HAP-1 (cell line): ENCODE measurements at regions not wholly inside any gene's neighbourhood (a gene's known extent, or its start where the extent isn't known, plus 50 kb on each side); places are given as distances from the start of the nearest gene placed in this dataset.

Experiments
- DNase-seq, 2 experiments: peaks; one replicate each; pipeline ENCODE4 v3.0.0-alpha.2; 2016 to 2020; ENCODE audit warnings: low spot score in 2 of 2
- H3K27me3 ChIP-seq: fragments of 250-450 bp; sonication (Bioruptor Pico); 2 replicates; pipeline ENCODE4 v1.5.1; 2020; ENCODE audit warnings: low read depth, mild to moderate bottlenecking, moderate library complexity
- H3K36me3 ChIP-seq: fragments of 250-450 bp; sonication (Bioruptor Pico); replicated peaks from 2 replicates; pipeline ENCODE4 v1.5.1; 2020; ENCODE audit warnings: mild to moderate bottlenecking
- H3K4me1 ChIP-seq: fragments of 250-450 bp; sonication (Bioruptor Pico); 2 replicates; pipeline ENCODE4 v1.5.1; 2020; ENCODE audit warnings: mild to moderate bottlenecking
- H3K4me3 ChIP-seq: fragments of 250-450 bp; sonication (Bioruptor Pico); 2 replicates; pipeline ENCODE4 v1.5.1; 2020; ENCODE audit warnings: mild to moderate bottlenecking, moderate library complexity
- H3K9me3 ChIP-seq: fragments of 250-450 bp; sonication (Bioruptor Pico); 2 replicates; pipeline ENCODE4 v1.5.1; 2020; ENCODE audit warnings: mild to moderate bottlenecking, moderate library complexity
- in situ Hi-C: fragments of 300-500 bp; cut with MboI; formaldehyde crosslinking; loops from 3 replicates; pipeline ENCODE4 v1.14.3; 2020; ENCODE audit warnings: low sequenced_read_pairs, inconsistent platforms, mixed read lengths

GRCh38 chr6:44672086-44672485 lies 284.6 kb downstream of the CDC5L start:
- Histone ChIP-seq H3K9me3 (no peaks in the 10 kb centered on the region), H3K4me3 (no peak overlapping the region), H3K36me3 (no peaks in the 10 kb centered on the region), H3K27me3 (no peaks in the 10 kb centered on the region), H3K4me1 (peaks cover 7% of the 10 kb centered on the region; the same call in 1 of the 2 replicates)
- DNase-seq: no peak
- in situ Hi-C loops: loop anchor here (25.0 kb wide), 1 partner anchor 740 kb away; no protein-coding TSS in a partner anchor

GRCh38 chr6:44672841-44673240 lies 285.3 kb downstream of the CDC5L start:
- Histone ChIP-seq H3K27me3 (no peaks in the 10 kb centered on the region), H3K4me3 (no peak overlapping the region), H3K4me1 (no peaks in the 10 kb centered on the region), H3K9me3 (no peaks in the 10 kb centered on the region), H3K36me3 (no peaks in the 10 kb centered on the region)
- no peak for DNase-seq
- in situ Hi-C loops: loop anchor here (25.0 kb wide), 1 partner anchor 739 kb away; no protein-coding TSS in a partner anchor

GRCh38 chr6:44674226-44675155 lies 287.0 kb downstream of the CDC5L start:
- Histone ChIP-seq H3K4me3 (no peak overlapping the region), H3K36me3 (no peaks in the 10 kb centered on the region), H3K9me3 (no peaks in the 10 kb centered on the region), H3K27me3 (no peaks in the 10 kb centered on the region), H3K4me1 (no peaks in the 10 kb centered on the region)
- no peak for DNase-seq
- in situ Hi-C loops: loop anchor here (25.0 kb wide), 1 partner anchor 738 kb away; no protein-coding TSS in a partner anchor

GRCh38 chr6:44675449-44675848 lies 287.9 kb downstream of the CDC5L start:
- in situ Hi-C loops: no loop called here
- Histone ChIP-seq H3K27me3 (no peaks in the 10 kb centered on the region), H3K9me3 (no peaks in the 10 kb centered on the region), H3K4me1 (no peaks in the 10 kb centered on the region), H3K36me3 (no peaks in the 10 kb centered on the region), H3K4me3 (no peak overlapping the region)
- DNase-seq: no peak

- Histone ChIP-seq H3K4me3 (no peak overlapping the region), H3K27me3 (no peaks in the 10 kb centered on the region), H3K4me1 (no peaks in the 10 kb centered on the region), H3K36me3 (no peaks in the 10 kb centered on the region), H3K9me3 (no peaks in the 10 kb centered on the region)
- in situ Hi-C loops: no loop called here
- DNase-seq: no peak
Measured at GRCh38 chr6:44676246-44676790, 288.8 kb downstream of the CDC5L start.

- no peak for DNase-seq
- H3K4me1 ChIP-seq: no peaks in the 10 kb centered on the region
- H3K36me3 ChIP-seq: no peaks in the 10 kb centered on the region
- no peak overlapping the region for H3K4me3 ChIP-seq
- H3K27me3 ChIP-seq: no peaks in the 10 kb centered on the region
- in situ Hi-C loops: no loop called here
- H3K9me3 ChIP-seq: no peaks in the 10 kb centered on the region
Measured at GRCh38 chr6:44676826-44677433, 289.4 kb downstream of the CDC5L start.

- DNase-seq: no peak
- in situ Hi-C loops: no loop called here
- Histone ChIP-seq H3K27me3 (no peaks in the 10 kb centered on the region), H3K4me3 (no peak overlapping the region), H3K4me1 (no peaks in the 10 kb centered on the region), H3K36me3 (no peaks in the 10 kb centered on the region), H3K9me3 (no peaks in the 10 kb centered on the region)
Measured at GRCh38 chr6:44678252-44678935, 290.9 kb downstream of the CDC5L start.

GRCh38 chr6:44679438-44680201 lies 292.1 kb downstream of the CDC5L start:
- in situ Hi-C loops: no loop called here
- no peaks in the 10 kb centered on the region for H3K9me3 ChIP-seq

GRCh38 chr6:44680202-44680720 lies 292.8 kb downstream of the CDC5L start:
- H3K36me3 ChIP-seq: no peaks in the 10 kb centered on the region
- no peaks in the 10 kb centered on the region for H3K9me3 ChIP-seq
- DNase-seq: no peak
- H3K4me1 ChIP-seq: no peaks in the 10 kb centered on the region
- in situ Hi-C loops: no loop called here
- no peak overlapping the region for H3K4me3 ChIP-seq
- H3K27me3 ChIP-seq: no peaks in the 10 kb centered on the region

More at GRCh38 chr6:44679438-44680201, 292.1 kb downstream of the CDC5L start:
- Histone ChIP-seq H3K27me3 (no peaks in the 10 kb centered on the region), H3K4me3 (no peak overlapping the region), H3K36me3 (no peaks in the 10 kb centered on the region), H3K4me1 (no peaks in the 10 kb centered on the region)
- DNase-seq: no peak

GRCh38 chr6:44681761-44682160 lies 294.3 kb downstream of the CDC5L start:
- in situ Hi-C loops: no loop called here
- DNase-seq: no peak

GRCh38 chr6:44682280-44682679 lies 294.8 kb downstream of the CDC5L start:
- Histone ChIP-seq H3K36me3 (no peaks in the 10 kb centered on the region), H3K4me3 (no peak overlapping the region)
- in situ Hi-C loops: no loop called here

More at GRCh38 chr6:44681761-44682160, 294.3 kb downstream of the CDC5L start:
- H3K9me3 ChIP-seq: no peaks in the 10 kb centered on the region; the same call in 1 of the 2 replicates
- H3K4me3 ChIP-seq: no peak overlapping the region
- H3K4me1 ChIP-seq: no peaks in the 10 kb centered on the region
- no peaks in the 10 kb centered on the region for H3K36me3 ChIP-seq
- H3K27me3 ChIP-seq: no peaks in the 10 kb centered on the region

GRCh38 chr6:44682987-44683779 lies 295.7 kb downstream of the CDC5L start:
- no peaks in the 10 kb centered on the region for H3K4me1 ChIP-seq
- no peaks in the 10 kb centered on the region; the same call in 1 of the 2 replicates for H3K9me3 ChIP-seq
- no peak overlapping the region for H3K4me3 ChIP-seq
- no peak for DNase-seq
- H3K36me3 ChIP-seq: no peaks in the 10 kb centered on the region
- in situ Hi-C loops: no loop called here
- H3K27me3 ChIP-seq: no peaks in the 10 kb centered on the region

More at GRCh38 chr6:44682280-44682679, 294.8 kb downstream of the CDC5L start:
- no peak for DNase-seq
- H3K9me3 ChIP-seq: no peaks in the 10 kb centered on the region; the same call in 1 of the 2 replicates
- no peaks in the 10 kb centered on the region for H3K27me3 ChIP-seq
- no peaks in the 10 kb centered on the region for H3K4me1 ChIP-seq
